ENCODE measurements at regions not wholly inside any gene's neighbourhood (a gene's known extent, or its start where the extent isn't known, plus 50 kb on each side); places are given as distances from the start of the nearest gene placed in this dataset.

- Histone ChIP-seq H3K4me1 (peaks cover 0 to 13% (median 0%) of the 10 kb centered on the region in 3 donors), H3K4me3 (peak overlapping the region in 1 of 4 donors; percentile 10), H3K9me3 (no peaks in the 10 kb centered on the region), H3K27me3 (no peaks in the 10 kb centered on the region), H3K36me3 (no peaks in the 10 kb centered on the region), H3K27ac (no peak overlapping the region)
- WGBS, 2 donors = 40 to 50% methylated on average over 5 of the region's 5 CpGs
- intact Hi-C loops (cut with DNase I) = no loop called here
- no peak for DNase-seq
- TF ChIP-seq, protein P1, sequence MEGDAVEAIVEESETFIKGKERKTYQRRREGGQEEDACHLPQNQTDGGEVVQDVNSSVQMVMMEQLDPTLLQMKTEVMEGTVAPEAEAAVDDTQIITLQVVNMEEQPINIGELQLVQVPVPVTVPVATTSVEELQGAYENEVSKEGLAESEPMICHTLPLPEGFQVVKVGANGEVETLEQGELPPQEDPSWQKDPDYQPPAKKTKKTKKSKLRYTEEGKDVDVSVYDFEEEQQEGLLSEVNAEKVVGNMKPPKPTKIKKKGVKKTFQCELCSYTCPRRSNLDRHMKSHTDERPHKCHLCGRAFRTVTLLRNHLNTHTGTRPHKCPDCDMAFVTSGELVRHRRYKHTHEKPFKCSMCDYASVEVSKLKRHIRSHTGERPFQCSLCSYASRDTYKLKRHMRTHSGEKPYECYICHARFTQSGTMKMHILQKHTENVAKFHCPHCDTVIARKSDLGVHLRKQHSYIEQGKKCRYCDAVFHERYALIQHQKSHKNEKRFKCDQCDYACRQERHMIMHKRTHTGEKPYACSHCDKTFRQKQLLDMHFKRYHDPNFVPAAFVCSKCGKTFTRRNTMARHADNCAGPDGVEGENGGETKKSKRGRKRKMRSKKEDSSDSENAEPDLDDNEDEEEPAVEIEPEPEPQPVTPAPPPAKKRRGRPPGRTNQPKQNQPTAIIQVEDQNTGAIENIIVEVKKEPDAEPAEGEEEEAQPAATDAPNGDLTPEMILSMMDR (IDR thresholded peaks at IDR 0.05) = no peak
- no peak for TF ChIP-seq POLR2A (IDR thresholded peaks at IDR 0.05)
Observed at GRCh38 chr1:218942431-218942830, 231.2 kb upstream of the LYPLAL1 start.

DNA sequence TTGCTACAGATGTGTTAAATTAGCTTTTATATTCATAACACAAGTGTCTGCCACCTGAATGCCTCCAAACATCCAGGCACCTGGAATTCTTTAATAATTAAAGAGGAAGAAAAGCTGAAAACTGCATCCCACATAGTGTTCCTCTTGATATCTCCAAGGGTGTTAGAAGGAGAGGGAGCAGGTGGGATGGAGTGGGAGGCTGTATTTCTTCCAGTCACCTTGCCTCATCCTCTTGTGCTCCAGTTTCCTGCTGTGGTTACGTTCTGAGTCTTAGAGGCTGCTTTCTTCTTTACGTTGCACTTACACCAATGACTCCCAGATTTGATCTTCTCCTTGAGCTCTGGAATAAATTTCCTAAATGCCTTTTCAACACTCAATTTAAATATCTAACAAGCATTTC lies 230.3 kb upstream of the LYPLAL1 start:
- no peaks in the 10 kb centered on the region for H3K9me3 ChIP-seq
- WGBS, 2 donors = 74 to 98% methylated on average over 2 of the region's 2 CpGs
- no peak for DNase-seq
- no peak for TF ChIP-seq POLR2A (IDR thresholded peaks at IDR 0.05)
- TF ChIP-seq, protein P1 (IDR thresholded peaks at IDR 0.05) = no peak
- intact Hi-C loops (cut with DNase I) = no loop called here
- no peaks in the 10 kb centered on the region for H3K27me3 ChIP-seq
- no peak overlapping the region for H3K4me3 ChIP-seq
- H3K27ac ChIP-seq = no peak overlapping the region
- H3K36me3 ChIP-seq = no peaks in the 10 kb centered on the region
- H3K4me1 ChIP-seq = peaks cover 0 to 19% (median 0%) of the 10 kb centered on the region in 3 donors

DNA sequence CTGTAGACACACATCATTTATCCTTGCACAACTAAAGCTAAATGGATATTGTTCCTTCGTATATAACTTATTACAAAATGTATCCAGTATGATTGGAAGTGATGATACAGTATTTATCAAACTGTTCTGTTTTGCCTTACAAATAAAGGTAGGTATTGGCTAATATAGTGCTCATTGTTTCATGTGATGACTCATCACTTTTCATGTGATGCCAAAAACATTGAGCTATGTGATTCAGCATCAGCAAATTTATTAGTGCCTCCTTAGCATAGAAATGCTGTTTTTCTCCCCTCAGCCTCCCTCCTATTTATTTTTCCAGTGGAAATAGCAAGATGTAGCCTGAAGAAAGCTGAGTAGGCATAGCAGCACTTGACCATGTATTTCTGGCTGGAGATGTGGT lies 228.6 kb upstream of the LYPLAL1 start:
- peaks cover 0 to 19% (median 0%) of the 10 kb centered on the region in 3 donors for H3K4me1 ChIP-seq
- intact Hi-C loops (cut with DNase I) = no loop called here
- no peaks in the 10 kb centered on the region for H3K27me3 ChIP-seq
- TF ChIP-seq, protein P1 (IDR thresholded peaks at IDR 0.05) = no peak
- no peak for TF ChIP-seq POLR2A (IDR thresholded peaks at IDR 0.05)
- no peaks in the 10 kb centered on the region for H3K9me3 ChIP-seq
- no peak overlapping the region for H3K4me3 ChIP-seq
- H3K27ac ChIP-seq = no peak overlapping the region
- no peaks in the 10 kb centered on the region for H3K36me3 ChIP-seq
- no peak for DNase-seq
- WGBS, 2 donors = 39 to 46% methylated on average over 1 of the region's 1 CpG

- H3K4me3 ChIP-seq = no peak overlapping the region
- intact Hi-C loops (cut with DNase I) = no loop called here
- no peak for DNase-seq
- TF ChIP-seq POLR2A (IDR thresholded peaks at IDR 0.05) = no peak
- TF ChIP-seq, protein P1 (IDR thresholded peaks at IDR 0.05) = no peak
- peaks cover 0 to 19% (median 0%) of the 10 kb centered on the region in 3 donors for H3K4me1 ChIP-seq
- H3K9me3 ChIP-seq = no peaks in the 10 kb centered on the region
- H3K27ac ChIP-seq = no peak overlapping the region
- WGBS, 2 donors = 57 to 64% methylated on average over 2 of the region's 2 CpGs
- H3K27me3 ChIP-seq = no peaks in the 10 kb centered on the region
- H3K36me3 ChIP-seq = no peaks in the 10 kb centered on the region
Observed at GRCh38 chr1:218946147-218946546, 227.5 kb upstream of the LYPLAL1 start.

GRCh38 chr1:218948446-218948845 lies 225.2 kb upstream of the LYPLAL1 start:
- intact Hi-C loops (cut with DNase I) = no loop called here
- no peaks in the 10 kb centered on the region for H3K27me3 ChIP-seq
- 50 to 67% methylated on average over 6 of the region's 6 CpGs for WGBS, 2 donors
- H3K27ac ChIP-seq = no peak overlapping the region
- DNase-seq = no peak
- H3K4me1 ChIP-seq = peaks cover 0 to 17% (median 3%) of the 10 kb centered on the region in 3 donors
- no peak overlapping the region for H3K4me3 ChIP-seq
- no peaks in the 10 kb centered on the region for H3K9me3 ChIP-seq
- H3K36me3 ChIP-seq = no peaks in the 10 kb centered on the region
- TF ChIP-seq, protein P1 (IDR thresholded peaks at IDR 0.05) = no peak
- no peak for TF ChIP-seq POLR2A (IDR thresholded peaks at IDR 0.05)

Data from esophagus squamous epithelium (tissue), 5 donors.